ENCODE measurements at regions not wholly inside any gene's neighbourhood (a gene's known extent, or its start where the extent isn't known, plus 50 kb on each side); places are given as distances from the start of the nearest gene placed in this dataset.

- H3K4me3 ChIP-seq (ENCODE audit: extremely low read depth in 1 of 4, insufficient read depth in 2 of 4, low read depth in 3 of 4, low read length in 4 of 4): no peak overlapping the region
- H3K4ac ChIP-seq (replicated peaks; ENCODE audit: insufficient read length, low read depth, low read length): no peak overlapping the region
- H2BK12ac ChIP-seq (ENCODE audit: low read depth, low read length): no peak overlapping the region
- no peaks in the 10 kb centered on the region for H3K23me2 ChIP-seq (ENCODE audit: low read depth, low read length)
- no peak overlapping the region for H2BK20ac ChIP-seq (ENCODE audit: low read length)
- H3K4me2 ChIP-seq (ENCODE audit: insufficient read depth in 1 of 2, low read depth in 2 of 2, low read length in 2 of 2): no peak overlapping the region
- H3K23ac ChIP-seq (ENCODE audit: insufficient read length): no peak overlapping the region
- H4K8ac ChIP-seq (ENCODE audit: extremely low read depth, insufficient read depth, low read length): no peak overlapping the region
- H4K5ac ChIP-seq (ENCODE audit: insufficient read length, low read depth, low read length): no peak overlapping the region
- H3K9me3 ChIP-seq (ENCODE audit: insufficient read depth in 2 of 2, low read depth in 1 of 2, low read length in 1 of 2): no peaks in the 10 kb centered on the region
- no peak overlapping the region for H3K18ac ChIP-seq (ENCODE audit: extremely low read depth, low read length)
- H2BK15ac ChIP-seq (ENCODE audit: low read length): no peak overlapping the region
- no peaks in the 10 kb centered on the region for H3K36me3 ChIP-seq (ENCODE audit: control insufficient read depth in 2 of 4, insufficient read depth in 4 of 4, low read length in 3 of 4)
- no peak overlapping the region for H3K14ac ChIP-seq (ENCODE audit: insufficient read length)
- no peak for DNase-seq (ENCODE audit: low read depth in 1 of 2, low spot score in 2 of 2)
- no peaks in the 10 kb centered on the region for H3K79me2 ChIP-seq (ENCODE audit: control insufficient read depth in 1 of 2, insufficient read depth in 2 of 2, low read length in 2 of 2)
- no peak overlapping the region for H4K91ac ChIP-seq (replicated peaks; ENCODE audit: insufficient read length, low read length)
- H3K27ac ChIP-seq (ENCODE audit: low read depth, low read length): no peak overlapping the region
- POLR2A ChIA-PET (ENCODE audit: partially characterized antibody): no interaction called here
- H3K27me3 ChIP-seq (replicated peaks in 1 of 4; ENCODE audit: control insufficient read depth in 3 of 4, extremely low read depth in 1 of 4, insufficient read depth in 3 of 4, low read length in 3 of 4): peaks cover 0 to 1% (median 0%) of the 10 kb centered on the region in 4 experiments; a peak in 1 of 7 replicates
- H2BK120ac ChIP-seq (replicated peaks; ENCODE audit: low read depth, low read length): no peak overlapping the region
- 89% methylated on average over 3 of the region's 3 CpGs; no CpG with 5 or more reads in 1 of the 2 experiments for WGBS, 2 experiments (ENCODE audit: extremely low coverage in 1 of 2, insufficient coverage in 1 of 2, insufficient read length in 1 of 2, insufficient replicate concordance in 2 of 2, low coverage in 1 of 2, low lambda C conversion rate in 2 of 2, missing lambda C conversion rate in 1 of 2)
- no peak overlapping the region for H2BK5ac ChIP-seq (ENCODE audit: low read depth, low read length)
- no peak overlapping the region for H3K56ac ChIP-seq (replicated peaks; ENCODE audit: insufficient read length, low read depth, low read length)
- FAIRE-seq: no peak
- no peaks in the 10 kb centered on the region for H3K79me1 ChIP-seq (ENCODE audit: low read depth, low read length)
- TF ChIP-seq BACH1 (IDR thresholded peaks at IDR 0.05; ENCODE audit: low read length) (no peak), TEAD4 (IDR thresholded peaks at IDR 0.05; ENCODE audit: low read depth, low read length) (peak; percentile 51; the same call in 1 of the 2 replicates)
- H3K9ac ChIP-seq (replicated peaks in 1 of 4; ENCODE audit: extremely low read depth in 1 of 4, low read depth in 3 of 4, low read length in 3 of 4): no peak overlapping the region
- no peak overlapping the region for H2AK5ac ChIP-seq (ENCODE audit: low read depth, low read length)
- H2AFZ ChIP-seq (ENCODE audit: low read length): no peak overlapping the region
- H3K4me1 ChIP-seq (replicated peaks in 1 of 4; ENCODE audit: control insufficient read depth in 3 of 4, insufficient read depth in 4 of 4, low read length in 3 of 4): no peaks in the 10 kb centered on the region
- CTCF ChIA-PET (ENCODE audit: partially characterized antibody): no interaction called here
- no peaks in the 10 kb centered on the region for H4K20me1 ChIP-seq (replicated peaks in 1 of 2; ENCODE audit: control insufficient read depth in 1 of 2, insufficient read depth in 2 of 2, low read length in 2 of 2)
These were observed 55.6 kb upstream of the SEMA3E start for GRCh38 chr7:83704564-83704963.

All from H1 (cell line).